Anterior cingulate cortex (tissue), 58 donors: ENCODE measurements at regions not wholly inside any gene's neighbourhood (a gene's known extent, or its start where the extent isn't known, plus 50 kb on each side); places are given as distances from the start of the nearest gene placed in this dataset.

Experiments used
- DNase-seq, 58 donors: peaks; one replicate each; lab custom pipeline; 2025; lab: John Stamatoyannopoulos, UW

GRCh38 chr5:3943859-3944258 lies 348.2 kb downstream of the IRX1 start:
- no peak for DNase-seq

DNA sequence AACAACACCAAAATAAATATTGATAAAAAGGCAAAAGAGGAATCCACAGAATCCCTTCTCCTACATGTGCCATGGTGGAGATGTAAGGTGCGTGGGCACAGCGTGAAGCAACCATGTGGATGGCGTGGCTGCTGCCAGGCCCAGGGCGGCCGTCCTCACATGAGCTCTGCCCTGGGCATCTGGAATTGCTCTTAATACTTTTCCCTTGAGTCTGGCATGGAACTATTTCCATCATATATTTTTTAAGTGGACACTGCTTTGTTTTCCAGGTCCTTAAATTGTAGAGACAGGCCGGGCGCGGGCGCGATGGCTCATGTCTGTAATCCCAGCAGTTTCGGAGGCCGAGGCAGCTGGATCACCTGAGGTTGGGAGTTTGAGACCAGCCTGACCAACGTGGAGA lies 349.3 kb downstream of the IRX1 start:
- DNase-seq, result no peak

DNA sequence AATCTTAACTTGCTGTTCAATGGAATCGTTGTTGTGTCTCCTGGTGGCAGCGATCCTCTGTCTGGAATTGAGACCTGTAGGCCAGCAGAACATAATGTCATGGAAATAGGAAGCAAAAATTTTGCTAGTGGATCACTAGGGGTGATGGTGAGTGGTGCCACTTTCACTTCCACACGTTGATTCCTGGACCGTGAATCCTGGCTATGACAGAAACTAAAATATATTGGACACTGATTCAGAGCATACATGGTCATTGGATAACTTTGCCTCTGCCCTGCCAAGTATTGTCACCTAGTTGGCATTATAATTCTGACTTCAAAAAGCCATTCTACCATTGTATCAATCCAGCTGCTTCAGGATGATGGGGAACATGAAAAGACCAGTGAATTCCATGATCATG lies 353.2 kb downstream of the IRX1 start:
- DNase-seq, result no peak

DNA sequence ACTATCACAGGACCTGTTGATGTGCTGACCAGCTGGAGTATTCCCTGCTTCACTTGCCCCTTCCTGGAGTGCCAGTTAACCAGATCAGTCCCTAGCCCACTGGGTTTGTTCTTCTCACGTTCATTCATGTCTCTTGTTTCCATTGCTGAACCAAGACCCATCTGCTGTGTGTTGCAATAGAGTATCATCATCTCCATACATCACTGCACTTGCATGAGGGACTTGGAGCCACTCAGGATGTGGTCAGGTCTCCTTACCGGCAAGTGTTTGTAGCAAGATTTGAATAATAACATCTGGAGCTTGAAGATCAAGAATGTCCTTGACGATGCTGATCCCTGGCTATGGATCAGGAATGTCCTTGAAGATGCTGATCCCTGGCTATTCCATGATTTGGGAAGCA lies 358.6 kb downstream of the IRX1 start:
- no peak for DNase-seq

DNA sequence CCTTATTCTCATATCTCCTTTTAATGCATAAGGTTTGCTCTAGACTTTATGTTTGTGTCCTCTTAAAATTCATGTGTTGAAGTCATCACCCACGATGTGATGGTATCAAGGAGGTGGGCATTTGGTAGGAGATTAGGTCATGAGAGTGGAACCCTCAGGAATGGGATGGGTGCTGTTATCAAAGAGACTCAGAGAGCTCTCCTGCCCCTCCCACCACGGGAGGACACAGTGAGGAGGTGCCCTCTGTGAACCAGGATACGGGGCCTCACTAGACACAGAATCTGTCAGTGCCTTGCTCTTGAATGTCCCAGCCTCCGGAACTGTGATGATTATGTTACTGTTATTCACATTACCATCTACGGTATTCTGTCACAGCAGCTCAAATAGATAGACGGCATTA lies 359.0 kb downstream of the IRX1 start:
- DNase-seq, result no peak

DNA sequence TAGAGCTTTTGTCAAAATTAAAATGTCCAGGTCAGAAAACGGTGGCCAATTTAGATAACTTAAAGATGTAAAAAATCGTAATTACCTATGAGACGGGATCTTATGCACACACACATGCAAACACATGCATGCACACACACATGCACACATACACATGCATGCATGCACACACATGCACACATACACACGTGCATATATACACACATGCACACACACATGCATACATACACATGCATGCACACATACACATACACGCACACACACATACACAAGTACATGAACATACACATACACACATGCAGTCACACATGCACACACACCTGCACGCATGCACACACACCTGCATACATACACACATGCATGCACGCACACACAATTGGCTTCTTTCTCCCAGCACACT lies 362.0 kb downstream of the IRX1 start:
- DNase-seq, result no peak

GRCh38 chr5:3958389-3958788 lies 362.8 kb downstream of the IRX1 start:
- no peak for DNase-seq

GRCh38 chr5:3962113-3962512 lies 366.5 kb downstream of the IRX1 start:
- DNase-seq, result no peak

GRCh38 chr5:3963652-3964051 lies 368.0 kb downstream of the IRX1 start:
- DNase-seq, result no peak

DNA sequence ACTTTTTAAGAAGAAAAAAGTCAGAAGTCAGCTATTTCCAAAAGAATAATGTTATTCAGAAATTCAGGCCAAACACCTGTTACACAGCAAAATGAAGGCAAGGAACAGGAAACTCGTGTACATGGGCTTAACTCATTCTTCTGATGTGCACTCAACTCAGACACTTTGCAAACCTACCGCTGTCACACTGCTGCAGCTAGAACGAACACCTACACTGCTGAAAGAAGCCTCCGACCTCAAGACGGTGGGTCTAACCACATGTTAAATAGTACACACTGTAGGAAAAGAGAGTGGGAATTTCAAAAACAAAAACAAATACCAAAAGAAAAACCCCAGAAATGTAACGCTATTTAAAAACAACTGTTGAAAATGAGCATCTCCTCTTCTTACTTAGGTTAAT lies 384.5 kb downstream of the IRX1 start:
- DNase-seq, result no peak

DNA sequence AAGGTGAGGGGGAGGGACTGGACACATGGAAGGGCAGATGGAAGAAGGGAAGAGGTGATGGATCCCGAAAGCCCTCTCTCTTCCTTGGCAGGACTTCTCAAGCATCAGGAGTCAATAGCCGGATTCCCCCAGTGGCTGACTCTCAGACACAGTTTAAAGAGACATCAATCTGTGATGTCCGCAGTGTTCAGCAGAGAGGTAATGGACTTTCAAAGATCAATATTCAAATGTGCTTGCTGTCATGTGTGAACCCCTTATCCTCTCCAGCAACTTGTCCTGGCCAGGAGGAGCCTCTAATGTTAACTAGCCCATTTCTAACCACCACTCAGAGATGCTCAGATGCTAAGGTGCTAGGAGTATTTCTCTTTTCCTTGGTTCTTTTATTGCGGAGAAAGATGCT lies 392.2 kb downstream of the IRX1 start:
- DNase-seq, result no peak

GRCh38 chr5:3993856-3994473 lies 398.3 kb downstream of the IRX1 start:
- no peak for DNase-seq

GRCh38 chr5:3994628-3995027 lies 399.0 kb downstream of the IRX1 start:
- DNase-seq, result no peak

DNA sequence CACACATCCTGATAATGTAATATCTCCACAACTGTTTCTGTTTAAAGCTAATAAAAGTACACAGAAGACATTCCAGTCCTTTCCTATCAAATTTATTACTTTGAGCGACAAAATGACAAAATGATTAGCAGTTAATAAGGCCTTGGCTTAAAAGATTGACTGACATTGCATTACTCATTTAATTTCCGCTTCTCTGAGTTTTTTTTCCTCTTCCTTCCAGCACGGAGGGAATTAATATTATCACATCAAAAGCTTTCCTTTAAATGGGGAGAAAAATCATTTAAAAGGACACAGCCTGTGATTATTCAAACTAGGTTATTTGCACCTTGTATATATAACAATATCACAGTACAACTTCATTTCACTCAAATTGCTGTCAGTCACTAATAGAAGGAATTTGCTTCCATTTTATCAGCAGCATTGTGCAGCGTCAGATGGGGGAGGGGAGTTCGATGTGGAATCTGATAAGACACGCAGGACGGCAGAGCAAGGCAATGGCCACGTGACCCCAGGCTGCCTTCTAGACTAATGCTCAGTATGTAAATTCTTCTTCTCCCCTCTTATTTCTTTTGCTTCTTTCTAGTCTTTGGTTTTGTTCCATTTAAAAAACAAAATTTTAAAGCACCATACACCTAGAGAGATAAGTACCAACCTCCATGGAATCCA lies 400.5 kb downstream of the IRX1 start:
- DNase-seq, result no peak

DNA sequence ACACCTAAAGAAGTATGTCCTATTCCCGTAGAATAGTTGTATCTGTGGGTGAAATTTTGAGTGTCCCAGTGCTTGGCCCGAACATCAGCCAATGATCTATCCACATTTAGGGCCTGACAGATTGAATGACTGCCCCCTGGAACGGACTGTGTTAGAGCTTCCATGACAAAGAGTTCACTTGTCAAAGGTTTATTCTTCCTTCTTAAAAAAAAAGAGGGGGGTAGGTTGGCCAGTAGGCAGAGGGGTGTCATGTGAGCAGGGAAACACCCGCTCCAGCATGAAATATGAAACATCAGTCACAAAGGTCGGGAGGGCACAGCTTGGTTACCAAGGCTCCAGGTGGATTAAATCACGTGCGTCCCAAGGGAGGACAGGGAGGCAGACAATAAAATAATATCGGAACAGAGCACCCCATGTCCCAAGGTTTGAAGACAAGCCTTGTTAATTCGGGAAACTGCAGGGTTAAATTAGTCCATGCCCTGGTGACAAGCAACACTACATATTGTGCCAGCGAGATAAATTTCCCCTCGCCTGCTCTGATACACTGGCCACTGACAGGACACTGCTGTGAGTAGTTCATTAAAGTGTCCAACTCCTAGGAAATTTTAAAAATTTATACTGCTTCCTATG lies 401.2 kb downstream of the IRX1 start:
- DNase-seq, result no peak

GRCh38 chr5:3997670-3998069 lies 402.0 kb downstream of the IRX1 start:
- DNase-seq, result no peak

GRCh38 chr5:3999929-4000328 lies 404.3 kb downstream of the IRX1 start:
- no peak for DNase-seq

DNA sequence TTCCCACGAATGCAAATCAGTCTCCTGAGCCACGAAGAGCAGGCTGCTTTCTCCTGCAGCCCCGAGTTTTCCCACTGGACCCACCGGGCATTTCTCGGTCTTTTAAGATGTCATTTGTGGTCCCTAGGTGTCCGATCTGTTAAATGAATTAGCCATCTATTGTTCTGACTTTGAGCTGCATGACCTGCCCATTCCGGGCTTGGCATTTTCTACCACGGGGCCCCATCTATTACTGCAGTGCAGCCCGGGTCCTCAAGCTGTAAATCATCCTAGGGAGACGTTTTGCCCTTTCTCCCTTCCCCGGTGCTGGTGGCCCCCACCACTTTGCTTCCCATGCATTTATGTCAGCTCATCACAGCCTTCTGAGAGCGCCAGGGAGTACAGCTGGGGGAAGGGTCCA lies 405.4 kb downstream of the IRX1 start:
- no peak for DNase-seq

DNA sequence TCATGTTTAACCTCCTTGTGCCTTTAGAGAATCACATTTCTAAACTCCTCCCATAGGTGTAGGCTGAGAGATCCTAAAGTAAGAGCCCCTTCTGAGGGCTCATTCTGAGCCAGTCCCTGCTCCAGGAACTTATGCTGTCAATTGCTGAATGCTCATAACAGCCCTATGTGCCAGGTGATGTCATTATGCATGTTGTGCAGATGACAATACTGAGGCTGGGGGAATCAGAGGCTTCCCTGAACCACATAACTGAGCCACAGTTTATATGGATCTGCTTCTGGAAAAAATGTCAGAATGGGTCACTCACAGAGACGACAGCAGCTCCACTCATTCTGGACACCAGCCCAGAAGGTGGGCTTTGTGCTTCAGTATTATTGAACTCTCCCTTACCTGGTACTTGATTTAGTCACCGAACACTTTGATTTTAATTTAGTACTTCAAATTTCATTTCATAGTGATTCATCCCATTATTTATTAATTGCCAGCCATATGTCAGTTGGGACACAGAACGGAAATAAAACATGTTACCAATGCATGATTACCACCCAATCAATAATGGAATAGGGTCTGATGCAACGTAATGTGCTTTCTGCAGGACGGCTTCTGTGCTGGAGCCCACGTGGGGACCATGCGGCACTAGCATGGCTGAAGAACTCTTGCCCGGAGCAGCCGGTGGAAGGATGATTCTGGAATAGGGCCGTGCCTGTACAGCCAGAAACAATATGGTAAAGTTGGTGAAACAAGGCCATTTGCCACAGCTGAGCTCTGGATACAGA lies 406.3 kb downstream of the IRX1 start:
- DNase-seq, result no peak

DNA sequence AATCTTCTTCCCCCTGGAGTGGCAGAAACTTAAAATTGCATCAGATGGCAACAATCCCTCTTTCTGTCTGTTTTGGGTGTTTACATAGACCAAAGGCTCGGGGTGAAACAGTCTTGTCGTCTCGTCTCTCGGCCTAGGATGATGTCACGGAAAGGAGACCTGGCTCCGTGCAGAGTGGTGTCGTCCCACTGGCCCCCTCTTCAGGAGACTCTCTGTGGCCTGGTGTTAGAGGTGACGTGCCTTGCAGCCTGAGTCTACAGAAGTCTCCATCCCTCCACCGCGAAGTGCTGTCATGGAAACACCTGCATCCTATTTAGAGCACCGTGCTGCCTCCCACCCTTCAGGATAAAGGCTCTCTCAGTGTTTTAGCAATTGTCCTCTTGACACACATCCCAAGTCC lies 409.7 kb downstream of the IRX1 start:
- DNase-seq, result no peak

DNA sequence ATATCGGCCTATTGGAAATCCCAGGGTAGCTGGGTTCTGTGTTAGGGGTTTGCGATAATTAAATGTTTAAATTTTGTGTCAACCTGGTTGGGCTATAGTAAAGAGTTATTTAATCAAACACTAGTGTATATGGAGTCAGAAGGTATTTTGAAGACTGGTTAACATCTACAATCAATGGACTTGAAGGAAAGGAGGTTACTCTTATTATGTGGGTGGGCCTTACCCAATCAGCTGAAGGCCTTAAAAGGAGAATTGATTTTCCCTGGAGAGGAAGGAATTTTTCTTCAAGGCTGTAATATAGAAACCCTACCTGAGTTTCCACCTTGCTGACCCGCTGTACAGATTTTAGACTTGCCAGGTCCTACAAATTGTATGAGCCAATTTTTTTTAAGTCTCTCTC lies 411.4 kb downstream of the IRX1 start:
- no peak for DNase-seq

DNA sequence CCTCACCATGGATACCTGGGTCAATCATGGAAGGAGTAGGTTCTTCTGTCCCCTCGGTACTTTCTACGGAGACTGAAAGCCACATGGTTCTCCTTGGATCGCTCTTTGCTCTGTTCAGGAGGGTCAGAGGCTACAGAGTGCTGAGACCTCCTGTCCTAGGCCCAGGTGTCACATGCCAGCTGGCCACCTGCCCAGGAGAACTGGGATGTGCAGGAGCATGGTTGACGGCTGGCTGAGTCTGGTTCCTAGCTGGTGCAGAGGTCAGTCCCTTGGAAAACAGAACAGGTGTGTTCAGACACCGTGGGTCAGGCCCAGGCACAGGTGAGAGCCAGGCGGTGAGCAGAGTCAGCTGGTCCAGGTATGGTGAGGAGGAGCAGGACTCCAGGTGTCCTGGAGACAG lies 416.3 kb downstream of the IRX1 start:
- no peak for DNase-seq
